GM21447 (cell line): ENCODE measurements at regions not wholly inside any gene's neighbourhood (a gene's known extent, or its start where the extent isn't known, plus 50 kb on each side); places are given as distances from the start of the nearest gene placed in this dataset.

ENCODE experiments used
- ATAC-seq: cut with Tn5 transposase; IDR thresholded peaks from one replicate; pipeline ENCODE4 v1.9.1; 2021; ENCODE audit not compliant: unreplicated experiment

- ATAC-seq, result no peak
Measured at GRCh38 chr11:27193434-27194225, 153.0 kb downstream of the BBOX1 start.

GRCh38 chr11:27192184-27192583, 151.6 kb downstream of the BBOX1 start:
- no peak for ATAC-seq

- no peak for ATAC-seq
Measured at GRCh38 chr11:27191639-27192038, 151.0 kb downstream of the BBOX1 start.

- no peak for ATAC-seq
Measured at GRCh38 chr11:27188696-27189095, 148.1 kb downstream of the BBOX1 start.

- no peak for ATAC-seq
Measured at GRCh38 chr11:27187848-27188621, 147.4 kb downstream of the BBOX1 start.

GRCh38 chr11:27187075-27187847, 146.6 kb downstream of the BBOX1 start:
- ATAC-seq, result no peak

GRCh38 chr11:27186580-27186979, 146.0 kb downstream of the BBOX1 start:
- no peak for ATAC-seq

GRCh38 chr11:27184458-27185312, 144.1 kb downstream of the BBOX1 start:
- ATAC-seq, result no peak

GRCh38 chr11:27183672-27184457, 143.2 kb downstream of the BBOX1 start:
- ATAC-seq, result no peak

- no peak for ATAC-seq
Measured at GRCh38 chr11:27179334-27179733, 138.7 kb downstream of the BBOX1 start.

- no peak for ATAC-seq
Measured at GRCh38 chr11:27178859-27179258, 138.2 kb downstream of the BBOX1 start.
